WTC11 (cell line): ENCODE measurements at regions not wholly inside any gene's neighbourhood (a gene's known extent, or its start where the extent isn't known, plus 50 kb on each side); places are given as distances from the start of the nearest gene placed in this dataset.

ENCODE experiments used
- ATAC-seq: fragments of 200-7000 bp; cut with Tn5 transposase; 2 replicates; pipeline ENCODE4 v1.10.0; 2021; ENCODE audit warnings: mild to moderate bottlenecking, moderate library complexity
- CTCF ChIA-PET: fragments of 300-600 bp; sonication (Branson Sonifier 250); formaldehyde crosslinking; loops from one replicate; lab custom pipeline; 2021; ENCODE audit warnings: antibody characterized with exemption; lab: Charles Lee
- POLR2A ChIA-PET: fragments of 350-600 bp; sonication (Branson Sonifier 250); formaldehyde crosslinking; loops from one replicate; lab custom pipeline; 2021; ENCODE audit warnings: antibody characterized with exemption; lab: Charles Lee
- DNase-seq: peaks from one replicate; pipeline ENCODE4 v3.0.0; 2021; ENCODE audit warnings: low spot score
- H3K27ac Mint-ChIP-seq: 2 replicates; pipeline ENCODE4 v1.8.0; 2021; ENCODE audit warnings: mixed read lengths
- H3K27me3 Mint-ChIP-seq: 2 replicates; pipeline ENCODE4 v1.8.0; 2021; ENCODE audit warnings: low read depth, mild to moderate bottlenecking, moderate library complexity, mixed read lengths
- H3K36me3 Mint-ChIP-seq: 2 replicates; pipeline ENCODE4 v1.8.0; 2021; ENCODE audit warnings: mixed read lengths
- H3K4me1 Mint-ChIP-seq: 2 replicates; pipeline ENCODE4 v1.8.0; 2022; ENCODE audit warnings: mixed read lengths
- H3K4me3 Mint-ChIP-seq: 2 replicates; pipeline ENCODE4 v1.8.0; 2021; ENCODE audit warnings: mild to moderate bottlenecking, moderate library complexity, mixed read lengths
- H3K9me3 Mint-ChIP-seq: 2 replicates; pipeline ENCODE4 v1.8.0; 2021; ENCODE audit warnings: mixed read lengths
- CBFB ChIP-seq: sonication (generic); formaldehyde crosslinking; IDR thresholded peaks from 2 replicates; pipeline ENCODE4 v1.8.1; 2022; ENCODE audit warnings: mild to moderate bottlenecking, low read depth, missing genetic modification reagents
- CREB1 ChIP-seq: sonication (generic); formaldehyde crosslinking; IDR thresholded peaks from 2 replicates; pipeline ENCODE4 v1.8.0; 2023; ENCODE audit warnings: mild to moderate bottlenecking, missing genetic modification reagents
- E2F1 ChIP-seq: sonication (generic); formaldehyde crosslinking; IDR thresholded peaks from 2 replicates; pipeline ENCODE4 v1.8.0; 2022; ENCODE audit warnings: mild to moderate bottlenecking, missing genetic modification reagents
- EMX1 ChIP-seq: fragments of 250-450 bp; sonication (Bioruptor Pico); IDR thresholded peaks from 2 replicates; pipeline ENCODE4 v1.8.0; 2021; ENCODE audit warnings: mild to moderate bottlenecking
- HMGXB4 ChIP-seq: sonication (generic); formaldehyde crosslinking; IDR thresholded peaks from 2 replicates; pipeline ENCODE4 v1.8.1; 2023; ENCODE audit warnings: mild to moderate bottlenecking, moderate library complexity, missing genetic modification reagents
- MYBL2 ChIP-seq: sonication (generic); formaldehyde crosslinking; IDR thresholded peaks from 2 replicates; pipeline ENCODE4 v1.8.1; 2023; ENCODE audit warnings: mild to moderate bottlenecking, moderate library complexity, missing genetic modification reagents
- PRRX2 ChIP-seq: fragments of 250-450 bp; sonication (Bioruptor Pico); IDR thresholded peaks from 2 replicates; pipeline ENCODE4 v1.8.0; 2021; ENCODE audit warnings: mild to moderate bottlenecking
- SMAD4 ChIP-seq: sonication (generic); formaldehyde crosslinking; IDR thresholded peaks from 2 replicates; pipeline ENCODE4 v1.8.0; 2022; ENCODE audit warnings: mild to moderate bottlenecking, missing genetic modification reagents
- TEAD1 ChIP-seq: sonication (generic); formaldehyde crosslinking; IDR thresholded peaks from 2 replicates; pipeline ENCODE4 v1.8.0; 2022; ENCODE audit warnings: mild to moderate bottlenecking, missing genetic modification reagents
- ZNF121 ChIP-seq: sonication (generic); formaldehyde crosslinking; IDR thresholded peaks from 2 replicates; pipeline ENCODE4 v1.8.0; 2023; ENCODE audit warnings: missing genetic modification reagents
- ZNF138 ChIP-seq: sonication (generic); formaldehyde crosslinking; conservative IDR thresholded peaks from 2 replicates; pipeline ENCODE4 v1.8.1; 2022; ENCODE audit warnings: mild to moderate bottlenecking, moderate library complexity, missing genetic modification reagents
- ZNF512 ChIP-seq: sonication (generic); formaldehyde crosslinking; IDR thresholded peaks from 2 replicates; pipeline ENCODE4 v1.8.1; 2022; ENCODE audit warnings: missing genetic modification reagents, borderline replicate concordance
- ZNF532 ChIP-seq: fragments of 250-450 bp; sonication (Bioruptor Pico); IDR thresholded peaks from 2 replicates; pipeline ENCODE4 v1.9.0; 2021; ENCODE audit warnings: mild to moderate bottlenecking, borderline replicate concordance
- TF ChIP-seq, protein P1 (sequence below): sonication (generic); formaldehyde crosslinking; IDR thresholded peaks from 2 replicates; pipeline ENCODE4 v1.8.1; 2022; ENCODE audit warnings: mild to moderate bottlenecking, missing genetic modification reagents, moderate library complexity, borderline replicate concordance
- TF ChIP-seq, protein P2 (sequence below): sonication (generic); formaldehyde crosslinking; IDR thresholded peaks from 2 replicates; pipeline ENCODE4 v1.8.1; 2023; ENCODE audit warnings: mild to moderate bottlenecking, missing genetic modification reagents, moderate library complexity
- TF ChIP-seq, protein P3 (sequence below): sonication (generic); formaldehyde crosslinking; IDR thresholded peaks from 2 replicates; pipeline ENCODE4 v1.8.1; 2023; ENCODE audit warnings: mild to moderate bottlenecking, missing genetic modification reagents, borderline replicate concordance
- TF ChIP-seq, protein P4 (sequence below): sonication (generic); formaldehyde crosslinking; IDR thresholded peaks from 2 replicates; pipeline ENCODE4 v1.8.0; 2022; ENCODE audit warnings: mild to moderate bottlenecking, missing genetic modification reagents

- TF ChIP-seq CREB1 (CRISPR knock-in tag) (no peak), CBFB (CRISPR knock-in tag) (no peak), HMGXB4 (no peak)
- TF ChIP-seq, protein P1, sequence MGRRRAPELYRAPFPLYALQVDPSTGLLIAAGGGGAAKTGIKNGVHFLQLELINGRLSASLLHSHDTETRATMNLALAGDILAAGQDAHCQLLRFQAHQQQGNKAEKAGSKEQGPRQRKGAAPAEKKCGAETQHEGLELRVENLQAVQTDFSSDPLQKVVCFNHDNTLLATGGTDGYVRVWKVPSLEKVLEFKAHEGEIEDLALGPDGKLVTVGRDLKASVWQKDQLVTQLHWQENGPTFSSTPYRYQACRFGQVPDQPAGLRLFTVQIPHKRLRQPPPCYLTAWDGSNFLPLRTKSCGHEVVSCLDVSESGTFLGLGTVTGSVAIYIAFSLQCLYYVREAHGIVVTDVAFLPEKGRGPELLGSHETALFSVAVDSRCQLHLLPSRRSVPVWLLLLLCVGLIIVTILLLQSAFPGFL (CRISPR knock-in tag): no peak
These were observed 904.4 kb downstream of the GALC start (continued) for GRCh38 chr14:87088588-87088987.

DNA sequence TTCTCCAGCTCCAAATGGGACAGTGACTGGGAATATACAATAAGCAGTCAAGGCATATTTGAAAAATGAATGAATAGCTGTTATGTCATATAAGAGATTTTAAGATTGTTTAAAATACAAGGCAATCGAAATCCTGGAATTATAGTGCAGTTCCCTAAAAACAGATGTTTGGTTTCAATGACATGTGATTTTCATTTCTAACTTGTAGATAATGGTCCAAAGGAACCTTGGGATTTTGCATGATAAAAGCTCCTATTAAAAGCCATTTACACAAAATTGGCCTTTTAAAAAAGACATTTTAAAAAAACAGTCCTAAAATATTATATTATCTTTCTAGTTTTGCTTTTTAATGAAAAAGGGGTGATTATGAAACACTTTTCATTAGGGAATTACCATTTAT lies 905.1 kb downstream of the GALC start:
- POLR2A ChIA-PET: no interaction called here
- no peak overlapping the region for H3K27ac Mint-ChIP-seq
- peaks cover 49% of the 10 kb centered on the region for H3K27me3 Mint-ChIP-seq
- DNase-seq (no peak), ATAC-seq (no peak)
- no peaks in the 10 kb centered on the region for H3K36me3 Mint-ChIP-seq
- H3K9me3 Mint-ChIP-seq: peaks cover 3% of the 10 kb centered on the region; the same call in 1 of the 2 replicates
- CTCF ChIA-PET: interaction anchor here (0.6 kb wide), 1 partner anchor 15 kb away, joined by 7 read pairs; no protein-coding TSS in a partner anchor
- peaks cover 54% of the 10 kb centered on the region for H3K4me1 Mint-ChIP-seq
- H3K4me3 Mint-ChIP-seq: no peak overlapping the region
- TF ChIP-seq EMX1 (CRISPR knock-in tag): no peak
- no peak for TF ChIP-seq SMAD4 (CRISPR knock-in tag)
- no peak for TF ChIP-seq ZNF512 (CRISPR knock-in tag)
- TF ChIP-seq, protein P2, sequence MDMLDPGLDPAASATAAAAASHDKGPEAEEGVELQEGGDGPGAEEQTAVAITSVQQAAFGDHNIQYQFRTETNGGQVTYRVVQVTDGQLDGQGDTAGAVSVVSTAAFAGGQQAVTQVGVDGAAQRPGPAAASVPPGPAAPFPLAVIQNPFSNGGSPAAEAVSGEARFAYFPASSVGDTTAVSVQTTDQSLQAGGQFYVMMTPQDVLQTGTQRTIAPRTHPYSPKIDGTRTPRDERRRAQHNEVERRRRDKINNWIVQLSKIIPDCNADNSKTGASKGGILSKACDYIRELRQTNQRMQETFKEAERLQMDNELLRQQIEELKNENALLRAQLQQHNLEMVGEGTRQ (CRISPR knock-in tag): no peak
- TF ChIP-seq PRRX2: no peak
- TF ChIP-seq ZNF121 (CRISPR knock-in tag): no peak
- no peak for TF ChIP-seq E2F1 (CRISPR knock-in tag)
- TF ChIP-seq, protein P3, sequence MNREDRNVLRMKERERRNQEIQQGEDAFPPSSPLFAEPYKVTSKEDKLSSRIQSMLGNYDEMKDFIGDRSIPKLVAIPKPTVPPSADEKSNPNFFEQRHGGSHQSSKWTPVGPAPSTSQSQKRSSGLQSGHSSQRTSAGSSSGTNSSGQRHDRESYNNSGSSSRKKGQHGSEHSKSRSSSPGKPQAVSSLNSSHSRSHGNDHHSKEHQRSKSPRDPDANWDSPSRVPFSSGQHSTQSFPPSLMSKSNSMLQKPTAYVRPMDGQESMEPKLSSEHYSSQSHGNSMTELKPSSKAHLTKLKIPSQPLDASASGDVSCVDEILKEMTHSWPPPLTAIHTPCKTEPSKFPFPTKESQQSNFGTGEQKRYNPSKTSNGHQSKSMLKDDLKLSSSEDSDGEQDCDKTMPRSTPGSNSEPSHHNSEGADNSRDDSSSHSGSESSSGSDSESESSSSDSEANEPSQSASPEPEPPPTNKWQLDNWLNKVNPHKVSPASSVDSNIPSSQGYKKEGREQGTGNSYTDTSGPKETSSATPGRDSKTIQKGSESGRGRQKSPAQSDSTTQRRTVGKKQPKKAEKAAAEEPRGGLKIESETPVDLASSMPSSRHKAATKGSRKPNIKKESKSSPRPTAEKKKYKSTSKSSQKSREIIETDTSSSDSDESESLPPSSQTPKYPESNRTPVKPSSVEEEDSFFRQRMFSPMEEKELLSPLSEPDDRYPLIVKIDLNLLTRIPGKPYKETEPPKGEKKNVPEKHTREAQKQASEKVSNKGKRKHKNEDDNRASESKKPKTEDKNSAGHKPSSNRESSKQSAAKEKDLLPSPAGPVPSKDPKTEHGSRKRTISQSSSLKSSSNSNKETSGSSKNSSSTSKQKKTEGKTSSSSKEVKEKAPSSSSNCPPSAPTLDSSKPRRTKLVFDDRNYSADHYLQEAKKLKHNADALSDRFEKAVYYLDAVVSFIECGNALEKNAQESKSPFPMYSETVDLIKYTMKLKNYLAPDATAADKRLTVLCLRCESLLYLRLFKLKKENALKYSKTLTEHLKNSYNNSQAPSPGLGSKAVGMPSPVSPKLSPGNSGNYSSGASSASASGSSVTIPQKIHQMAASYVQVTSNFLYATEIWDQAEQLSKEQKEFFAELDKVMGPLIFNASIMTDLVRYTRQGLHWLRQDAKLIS (CRISPR knock-in tag): no peak
- no peak for TF ChIP-seq TEAD1 (CRISPR knock-in tag)
- TF ChIP-seq, protein P4, sequence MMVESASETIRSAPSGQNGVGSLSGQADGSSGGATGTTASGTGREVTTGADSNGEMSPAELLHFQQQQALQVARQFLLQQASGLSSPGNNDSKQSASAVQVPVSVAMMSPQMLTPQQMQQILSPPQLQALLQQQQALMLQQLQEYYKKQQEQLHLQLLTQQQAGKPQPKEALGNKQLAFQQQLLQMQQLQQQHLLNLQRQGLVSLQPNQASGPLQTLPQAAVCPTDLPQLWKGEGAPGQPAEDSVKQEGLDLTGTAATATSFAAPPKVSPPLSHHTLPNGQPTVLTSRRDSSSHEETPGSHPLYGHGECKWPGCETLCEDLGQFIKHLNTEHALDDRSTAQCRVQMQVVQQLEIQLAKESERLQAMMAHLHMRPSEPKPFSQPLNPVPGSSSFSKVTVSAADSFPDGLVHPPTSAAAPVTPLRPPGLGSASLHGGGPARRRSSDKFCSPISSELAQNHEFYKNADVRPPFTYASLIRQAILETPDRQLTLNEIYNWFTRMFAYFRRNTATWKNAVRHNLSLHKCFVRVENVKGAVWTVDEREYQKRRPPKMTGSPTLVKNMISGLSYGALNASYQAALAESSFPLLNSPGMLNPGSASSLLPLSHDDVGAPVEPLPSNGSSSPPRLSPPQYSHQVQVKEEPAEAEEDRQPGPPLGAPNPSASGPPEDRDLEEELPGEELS (CRISPR knock-in tag): no peak
- no peak for TF ChIP-seq ZNF138
- no peak for TF ChIP-seq ZNF532 (CRISPR knock-in tag)
- TF ChIP-seq MYBL2 (CRISPR knock-in tag): no peak
